ENCODE measurements at regions not wholly inside any gene's neighbourhood (a gene's known extent, or its start where the extent isn't known, plus 50 kb on each side); places are given as distances from the start of the nearest gene placed in this dataset.

DNA sequence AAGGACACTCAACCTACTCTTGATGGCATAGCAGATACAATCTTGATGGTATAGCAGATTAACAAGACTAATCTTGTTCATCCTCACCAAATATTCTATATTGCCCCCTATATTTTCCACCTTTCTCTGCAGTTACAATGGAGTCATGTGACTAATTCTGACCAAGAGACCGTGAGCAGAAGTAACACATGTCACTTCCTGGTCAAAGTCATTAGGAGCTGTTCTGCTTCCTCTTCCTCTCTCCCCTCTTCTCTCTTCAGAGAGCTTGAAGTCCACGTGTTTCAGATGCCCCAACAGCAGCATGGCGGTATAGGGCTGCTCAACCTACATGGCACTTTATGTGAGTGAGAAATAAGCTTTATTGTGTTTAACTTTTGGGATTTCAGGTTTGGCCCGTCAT lies 55.3 kb upstream of the ERCC4 start:
- no peak for DNase-seq (ENCODE audit: low spot score)

DNA sequence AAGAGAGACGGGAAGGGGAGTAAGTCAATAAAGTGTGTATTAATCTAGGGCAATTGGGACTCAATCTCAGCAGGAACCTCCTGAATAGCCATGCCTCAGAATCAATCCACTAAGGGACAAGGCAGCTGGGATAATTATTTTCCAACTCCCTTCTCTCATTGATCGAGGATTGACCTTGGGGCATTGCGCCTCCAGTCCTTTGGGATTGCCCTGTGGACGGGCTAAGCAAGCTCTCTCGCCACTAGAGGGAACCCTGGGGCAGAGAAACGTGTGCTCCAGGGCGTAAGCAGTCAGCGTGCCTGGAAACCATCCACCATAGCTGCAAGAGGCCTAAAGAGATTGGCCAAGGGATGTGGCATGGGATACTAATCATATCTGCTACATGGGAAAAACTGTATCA lies 53.9 kb upstream of the ERCC4 start:
- DNase-seq (ENCODE audit: low spot score) = peak; percentile 7
